Activated CD8-positive, alpha-beta memory T cell treated with anti-CD3 and anti-CD28 coated beads, Interleukin-2, amount 10 ng/mL, durations not matched to agents 7 days and 5 days (primary cell): ENCODE measurements at regions not wholly inside any gene's neighbourhood (a gene's known extent, or its start where the extent isn't known, plus 50 kb on each side); places are given as distances from the start of the nearest gene placed in this dataset.
"Not testable (repeated sequence)": the region's sequence is repeated elsewhere in the genome, so short reads cannot be mapped to it uniquely, and the experiment has no call there.

Source experiments
- ATAC-seq: fragments of 150-1000 bp; cut with Tn5 transposase; one replicate; pipeline ENCODE4 v1.10.0; 2021; ENCODE audit warnings: moderate library complexity
- CTCF ChIA-PET: fragments of 350-600 bp; sonication (Branson Sonifier 250); formaldehyde crosslinking; loops from one replicate; lab custom pipeline; 2021; ENCODE audit warnings: antibody characterized with exemption; lab: Charles Lee
- DNase-seq: peaks from one replicate; pipeline ENCODE4 v3.0.0-alpha.2; 2020
- H3K27ac Mint-ChIP-seq: one replicate; pipeline ENCODE4 v1.8.0; 2021; ENCODE audit warnings: mild to moderate bottlenecking, mixed read lengths
- H3K27me3 Mint-ChIP-seq: one replicate; pipeline ENCODE4 v1.8.0; 2021; ENCODE audit warnings: mixed read lengths
- H3K36me3 Mint-ChIP-seq: one replicate; pipeline ENCODE4 v1.8.0; 2021; ENCODE audit warnings: mild to moderate bottlenecking, mixed read lengths
- H3K4me1 Mint-ChIP-seq: one replicate; pipeline ENCODE4 v1.8.0; 2021; ENCODE audit warnings: mixed read lengths
- H3K4me3 Mint-ChIP-seq: one replicate; pipeline ENCODE4 v1.8.0; 2021; ENCODE audit warnings: mild to moderate bottlenecking, moderate library complexity, mixed read lengths
- H3K9me3 Mint-ChIP-seq: one replicate; pipeline ENCODE4 v1.8.0; 2022; ENCODE audit warnings: low read depth, mixed read lengths

DNA sequence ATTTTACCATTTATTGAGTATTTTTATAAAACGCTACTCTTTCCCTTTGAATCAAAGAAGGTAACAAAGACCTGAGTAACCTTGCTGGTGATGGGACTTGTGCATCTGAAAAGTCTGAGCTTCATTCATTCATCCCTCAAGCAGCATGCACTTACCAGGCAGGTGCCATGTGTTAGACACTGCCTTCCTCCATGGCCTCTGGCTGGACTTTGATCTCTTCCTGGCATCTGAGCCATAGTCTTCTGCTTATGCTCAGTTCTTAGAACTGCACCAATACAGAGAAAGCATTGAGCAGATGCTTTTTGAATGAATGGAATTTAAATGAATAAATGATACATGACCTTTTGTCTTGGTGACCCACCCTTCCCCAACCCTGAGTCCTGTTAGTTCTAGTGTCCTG, 251.4 kb upstream of the COPS8 start:
- H3K9me3 Mint-ChIP-seq: no peaks in the 10 kb centered on the region
- H3K36me3 Mint-ChIP-seq: no peaks in the 10 kb centered on the region
- H3K27ac Mint-ChIP-seq: no peak overlapping the region
- H3K4me1 Mint-ChIP-seq: no peaks in the 10 kb centered on the region
- CTCF ChIA-PET: no interaction called here
- ATAC-seq: no peak
- no peak overlapping the region for H3K4me3 Mint-ChIP-seq
- no peak for DNase-seq
- H3K27me3 Mint-ChIP-seq: peaks cover 9% of the 10 kb centered on the region

DNA sequence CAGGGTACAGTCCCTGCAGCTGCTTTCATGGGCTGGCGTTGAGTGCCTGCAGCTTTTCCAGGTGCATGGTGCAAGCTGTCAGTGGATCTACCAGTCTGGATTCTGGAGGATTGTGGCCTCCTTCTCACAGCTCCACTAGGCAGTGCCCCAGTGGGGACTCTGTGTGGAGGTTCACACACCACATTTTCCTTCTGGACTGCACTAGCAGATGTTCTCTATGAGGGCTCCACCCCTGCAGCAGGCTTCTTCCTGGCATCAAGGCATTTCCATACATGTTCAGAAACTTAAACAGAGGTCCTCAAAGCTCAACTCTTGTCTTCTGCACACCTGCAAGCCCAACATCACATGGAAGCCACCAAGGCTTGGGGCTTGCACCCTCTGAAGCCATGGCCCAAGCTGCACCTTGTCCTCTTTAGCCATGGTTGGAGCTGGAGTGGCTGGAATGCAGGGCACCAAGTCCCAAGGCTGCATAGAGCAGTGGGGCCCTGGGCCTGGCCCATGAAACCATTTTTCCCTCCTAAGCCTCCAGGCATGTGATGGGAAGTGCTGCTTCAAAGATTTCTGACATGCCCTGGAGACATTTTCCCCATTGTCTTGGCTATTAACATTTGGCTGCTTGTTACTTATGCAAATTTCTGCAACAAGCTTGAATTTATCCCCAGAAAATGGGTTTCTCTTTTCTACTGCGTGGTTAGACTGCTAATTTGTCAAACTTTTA, 250.2 kb upstream of the COPS8 start:
- H3K4me1 Mint-ChIP-seq: no peaks in the 10 kb centered on the region
- CTCF ChIA-PET: no interaction called here
- no peak for ATAC-seq
- no peak overlapping the region for H3K4me3 Mint-ChIP-seq
- H3K9me3 Mint-ChIP-seq: no peaks in the 10 kb centered on the region
- peaks cover 9% of the 10 kb centered on the region for H3K27me3 Mint-ChIP-seq
- no peak overlapping the region for H3K27ac Mint-ChIP-seq
- no peak for DNase-seq
- no peaks in the 10 kb centered on the region for H3K36me3 Mint-ChIP-seq

- H3K27me3 Mint-ChIP-seq, CTCF ChIA-PET, H3K4me1 Mint-ChIP-seq, DNase-seq, H3K36me3 Mint-ChIP-seq, H3K9me3 Mint-ChIP-seq, ATAC-seq, H3K4me3 Mint-ChIP-seq, H3K27ac Mint-ChIP-seq: not testable (repeated sequence)
Observed at GRCh38 chr2:236836028-236836427, 249.7 kb upstream of the COPS8 start.

- CTCF ChIA-PET: no interaction called here
- ATAC-seq (no peak), DNase-seq (no peak)
- H3K4me1 Mint-ChIP-seq: no peaks in the 10 kb centered on the region
- no peaks in the 10 kb centered on the region for H3K36me3 Mint-ChIP-seq
- H3K9me3 Mint-ChIP-seq: no peaks in the 10 kb centered on the region
- H3K27ac Mint-ChIP-seq: no peak overlapping the region
- H3K27me3 Mint-ChIP-seq: peaks cover 3% of the 10 kb centered on the region
- H3K4me3 Mint-ChIP-seq: no peak overlapping the region
Observed at GRCh38 chr2:236840215-236840614, 245.5 kb upstream of the COPS8 start.

DNA sequence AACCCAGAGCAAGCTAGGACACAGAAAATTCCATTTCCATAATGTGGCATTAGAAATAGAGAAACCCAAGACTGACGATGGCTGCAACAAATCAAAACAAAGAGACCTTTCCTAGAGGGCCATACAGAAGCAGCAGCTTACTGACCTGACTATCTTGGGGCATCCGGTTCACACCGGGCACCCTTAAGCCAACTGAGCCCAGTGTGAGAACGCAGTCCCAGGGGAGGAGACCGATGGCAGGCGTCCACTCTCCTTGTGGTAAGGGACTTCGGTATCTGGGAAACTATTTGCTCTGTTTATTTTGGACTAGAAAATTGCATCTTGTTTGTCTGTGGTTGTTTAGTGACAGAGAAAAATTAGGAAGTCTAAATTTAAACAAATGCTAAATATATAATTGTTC, 244.8 kb upstream of the COPS8 start:
- H3K27ac Mint-ChIP-seq: no peak overlapping the region
- peaks cover 3% of the 10 kb centered on the region for H3K27me3 Mint-ChIP-seq
- no peaks in the 10 kb centered on the region for H3K4me1 Mint-ChIP-seq
- H3K4me3 Mint-ChIP-seq: no peak overlapping the region
- H3K36me3 Mint-ChIP-seq: no peaks in the 10 kb centered on the region
- CTCF ChIA-PET: no interaction called here
- no peaks in the 10 kb centered on the region for H3K9me3 Mint-ChIP-seq
- DNase-seq: no peak
- no peak for ATAC-seq

DNA sequence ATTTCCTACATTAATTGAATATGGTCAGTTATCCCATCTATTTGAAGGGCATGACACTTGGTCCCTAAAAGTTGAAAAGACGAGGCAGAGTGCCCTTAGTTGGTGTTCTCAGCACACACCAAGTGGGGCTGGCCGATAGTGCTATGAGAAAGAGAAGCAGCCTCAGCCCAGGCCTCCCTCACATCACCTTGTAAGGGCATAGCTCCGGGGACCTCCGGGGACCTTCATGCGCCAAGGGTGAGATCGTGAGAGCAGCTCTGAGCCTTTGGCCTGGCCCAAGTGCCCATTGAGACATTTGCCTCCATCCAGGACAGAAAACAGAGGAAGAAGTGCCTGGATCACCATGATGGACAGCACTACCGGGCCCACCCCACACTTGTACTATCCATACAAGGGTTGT, 244.3 kb upstream of the COPS8 start:
- Mint-ChIP-seq H3K4me1 (no peaks in the 10 kb centered on the region), H3K27me3 (no peaks in the 10 kb centered on the region), H3K9me3 (no peaks in the 10 kb centered on the region), H3K27ac (no peak overlapping the region), H3K4me3 (no peak overlapping the region), H3K36me3 (no peaks in the 10 kb centered on the region)
- ATAC-seq: no peak
- DNase-seq: no peak
- CTCF ChIA-PET: no interaction called here

DNA sequence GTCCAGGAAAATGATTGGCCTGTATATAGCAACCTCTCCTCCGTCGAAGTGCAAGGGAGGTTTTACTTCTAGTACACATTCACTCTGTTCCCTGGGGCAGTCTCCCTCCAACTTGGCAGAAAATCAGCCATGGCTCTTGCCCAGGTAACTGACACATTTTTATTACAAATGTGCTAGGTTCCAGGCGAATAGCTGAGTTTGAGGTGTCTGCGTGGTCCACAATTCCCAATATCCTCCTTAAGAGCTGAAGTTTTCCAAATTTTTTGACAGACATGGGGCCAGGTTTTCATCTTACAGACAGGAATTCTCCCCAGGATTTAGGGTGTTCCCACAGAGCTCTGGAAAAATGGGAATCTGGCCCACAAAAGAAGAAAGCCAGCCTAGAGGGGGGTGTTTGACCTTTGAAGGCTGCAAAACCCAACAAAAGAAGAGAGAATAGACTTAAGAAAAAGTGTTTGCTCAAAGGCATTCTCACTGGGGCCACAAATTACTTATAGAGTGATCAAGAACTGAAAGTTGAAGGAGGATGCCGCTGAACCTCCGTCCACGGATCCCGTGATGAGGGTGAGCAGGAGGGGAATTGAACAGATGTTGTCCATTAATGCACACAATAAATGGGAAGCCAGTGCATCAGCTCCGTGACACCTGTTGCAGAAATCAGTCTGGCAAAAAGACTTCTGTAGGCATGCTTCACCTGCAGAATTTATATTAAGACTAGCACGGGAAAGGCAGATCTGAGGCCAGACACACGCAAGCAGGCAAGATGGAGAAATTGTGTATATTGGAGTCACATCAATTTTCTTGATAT, 242.3 kb upstream of the COPS8 start:
- H3K9me3 Mint-ChIP-seq: no peaks in the 10 kb centered on the region
- H3K4me3 Mint-ChIP-seq: no peak overlapping the region
- H3K4me1 Mint-ChIP-seq: no peaks in the 10 kb centered on the region
- H3K36me3 Mint-ChIP-seq: no peaks in the 10 kb centered on the region
- ATAC-seq (no peak), DNase-seq (no peak)
- no peak overlapping the region for H3K27ac Mint-ChIP-seq
- H3K27me3 Mint-ChIP-seq: no peaks in the 10 kb centered on the region
- CTCF ChIA-PET: no interaction called here

DNA sequence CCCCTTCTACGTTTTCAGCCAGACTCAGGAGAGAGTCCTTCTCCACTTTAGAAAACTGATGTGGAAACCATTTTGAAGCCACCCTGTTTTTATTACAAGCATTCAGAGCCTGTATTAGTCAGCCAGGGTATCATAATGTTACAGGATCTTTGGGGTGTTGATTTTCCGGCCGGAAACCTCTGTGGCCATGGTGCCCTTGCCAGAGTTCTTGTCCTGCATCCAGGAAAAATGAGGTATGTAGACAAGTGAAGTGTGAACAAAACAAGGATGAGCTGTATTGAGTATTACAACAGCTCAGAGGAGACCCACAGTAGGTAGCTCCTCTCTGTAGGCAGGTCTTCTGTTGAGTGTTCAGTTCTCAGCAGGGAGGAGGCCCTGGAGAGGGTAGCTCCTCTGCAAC, 241.0 kb upstream of the COPS8 start:
- Mint-ChIP-seq H3K4me1 (no peaks in the 10 kb centered on the region), H3K4me3 (no peak overlapping the region), H3K27ac (no peak overlapping the region), H3K9me3 (no peaks in the 10 kb centered on the region), H3K36me3 (no peaks in the 10 kb centered on the region), H3K27me3 (no peaks in the 10 kb centered on the region)
- ATAC-seq (no peak), DNase-seq (no peak)
- CTCF ChIA-PET: no interaction called here

DNA sequence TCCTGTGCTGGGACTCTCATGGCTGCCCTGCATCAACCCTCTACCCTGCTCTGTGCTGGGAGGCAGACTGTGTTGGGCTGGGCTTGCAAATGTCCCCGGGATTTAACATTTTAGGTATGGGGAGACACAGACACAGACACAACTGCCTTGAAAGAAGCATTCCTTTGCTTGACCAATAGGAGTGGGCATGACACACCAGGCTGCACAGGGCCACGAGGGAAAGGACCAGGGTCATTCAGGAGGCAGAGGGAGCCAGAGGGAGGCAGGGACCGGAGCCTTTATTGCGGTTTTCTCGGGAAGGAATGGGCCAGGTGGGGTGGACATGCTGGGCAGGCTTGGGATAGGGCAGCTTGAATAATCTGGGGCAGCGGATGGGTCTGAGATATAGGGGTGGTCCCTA, 238.7 kb upstream of the COPS8 start:
- Mint-ChIP-seq H3K4me3 (no peak overlapping the region), H3K4me1 (no peaks in the 10 kb centered on the region), H3K36me3 (no peaks in the 10 kb centered on the region), H3K9me3 (no peaks in the 10 kb centered on the region), H3K27ac (no peak overlapping the region), H3K27me3 (no peaks in the 10 kb centered on the region)
- CTCF ChIA-PET: no interaction called here
- DNase-seq (no peak), ATAC-seq (no peak)

DNA sequence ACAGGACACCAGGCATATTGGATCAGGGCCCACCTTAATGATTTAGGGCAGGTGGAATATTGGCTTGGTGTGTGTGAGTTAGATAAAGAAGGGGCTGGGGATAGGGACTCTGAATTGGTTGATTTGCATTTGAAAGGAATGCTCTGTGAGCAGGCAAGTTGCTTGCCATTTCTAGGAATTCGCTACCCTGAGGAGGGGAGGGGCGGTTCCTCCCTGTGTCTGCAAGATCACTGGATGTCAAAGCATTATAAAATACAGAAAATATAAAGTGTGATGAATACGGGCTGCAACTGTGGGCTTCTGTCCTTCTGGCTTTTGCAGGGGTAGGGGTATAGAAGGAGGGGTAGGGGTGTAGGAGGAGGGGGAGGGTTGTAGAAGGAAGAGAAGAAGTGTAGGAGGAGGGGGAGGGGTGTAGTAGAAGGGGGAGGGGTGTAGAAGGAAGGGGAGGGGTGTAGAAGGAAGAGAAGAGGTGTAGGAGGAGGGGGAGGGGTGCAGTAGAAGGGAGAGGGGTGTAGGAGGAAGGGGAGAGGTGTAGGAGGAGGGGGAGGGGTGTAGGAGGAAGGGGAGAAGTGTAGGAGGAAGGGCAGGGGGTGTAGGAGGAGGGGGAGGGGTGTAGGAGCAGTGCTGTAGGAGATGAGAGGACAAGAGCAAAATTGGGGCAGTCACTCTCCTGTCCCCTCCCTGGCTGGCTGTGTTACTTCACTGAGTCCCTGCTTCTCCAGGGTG, 238.0 kb upstream of the COPS8 start:
- no peaks in the 10 kb centered on the region for H3K4me1 Mint-ChIP-seq

GRCh38 chr2:236848501-236848900, 237.2 kb upstream of the COPS8 start:
- no peaks in the 10 kb centered on the region for H3K9me3 Mint-ChIP-seq

More for the DNA sequence above, 238.0 kb upstream of the COPS8 start:
- no peak overlapping the region for H3K4me3 Mint-ChIP-seq
- H3K9me3 Mint-ChIP-seq: no peaks in the 10 kb centered on the region
- no peak overlapping the region for H3K27ac Mint-ChIP-seq
- no peak for DNase-seq
- ATAC-seq: no peak
- H3K27me3 Mint-ChIP-seq: no peaks in the 10 kb centered on the region
- no peaks in the 10 kb centered on the region for H3K36me3 Mint-ChIP-seq
- CTCF ChIA-PET: no interaction called here

GRCh38 chr2:236849508-236849907, 236.2 kb upstream of the COPS8 start:
- ATAC-seq: no peak
- DNase-seq: no peak
- Mint-ChIP-seq H3K4me3 (no peak overlapping the region), H3K27me3 (no peaks in the 10 kb centered on the region), H3K36me3 (no peaks in the 10 kb centered on the region), H3K4me1 (no peaks in the 10 kb centered on the region), H3K9me3 (no peaks in the 10 kb centered on the region), H3K27ac (no peak overlapping the region)
- CTCF ChIA-PET: no interaction called here

More at GRCh38 chr2:236848501-236848900, 237.2 kb upstream of the COPS8 start:
- ATAC-seq: no peak
- H3K4me3 Mint-ChIP-seq: no peak overlapping the region
- no peaks in the 10 kb centered on the region for H3K36me3 Mint-ChIP-seq
- H3K4me1 Mint-ChIP-seq: no peaks in the 10 kb centered on the region
- H3K27ac Mint-ChIP-seq: no peak overlapping the region
- H3K27me3 Mint-ChIP-seq: no peaks in the 10 kb centered on the region
- DNase-seq: no peak
- CTCF ChIA-PET: no interaction called here

DNA sequence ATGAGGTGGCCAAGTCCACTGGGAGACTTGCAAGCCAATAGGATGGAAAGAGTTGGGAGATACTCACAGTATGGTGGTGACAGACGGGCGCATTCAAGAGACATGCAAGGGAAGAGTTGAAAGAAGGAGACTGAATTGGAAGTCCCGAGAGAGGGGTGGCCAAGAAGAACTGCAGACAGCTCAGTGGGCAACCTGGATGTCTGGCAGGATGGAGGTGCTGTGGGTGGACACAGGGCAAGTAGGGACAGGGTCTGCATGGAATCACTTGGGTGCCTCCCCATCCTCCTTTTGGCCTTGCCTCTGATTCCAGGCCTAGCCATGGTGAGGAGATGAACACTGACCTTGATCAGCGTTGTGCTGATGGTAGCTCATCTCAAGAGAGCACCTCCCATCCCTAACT, 235.7 kb upstream of the COPS8 start:
- Mint-ChIP-seq H3K4me3 (no peak overlapping the region), H3K27me3 (no peaks in the 10 kb centered on the region), H3K27ac (no peak overlapping the region), H3K9me3 (no peaks in the 10 kb centered on the region), H3K36me3 (no peaks in the 10 kb centered on the region), H3K4me1 (no peaks in the 10 kb centered on the region)
- DNase-seq (no peak), ATAC-seq (no peak)
- CTCF ChIA-PET: no interaction called here

DNA sequence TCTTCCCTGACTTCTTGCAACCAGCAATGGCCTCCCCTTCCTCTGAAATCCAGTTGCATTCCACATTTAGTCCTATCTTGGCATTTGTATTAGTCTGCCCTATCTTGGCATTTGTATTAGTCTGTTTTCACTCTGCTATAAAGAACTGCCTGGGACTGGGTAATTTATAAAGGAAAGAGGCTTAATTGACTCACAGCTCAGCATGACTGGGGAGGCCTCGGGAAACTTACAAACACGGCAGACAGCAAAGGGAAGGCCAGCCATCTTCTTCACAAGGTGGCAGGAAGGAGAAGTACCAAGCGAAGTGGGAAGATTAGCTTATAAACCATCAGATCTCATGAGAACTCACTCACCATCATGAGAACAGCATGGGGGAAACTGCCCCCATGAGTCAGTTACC, 234.5 kb upstream of the COPS8 start:
- DNase-seq: no peak
- H3K36me3 Mint-ChIP-seq: no peaks in the 10 kb centered on the region
- no peaks in the 10 kb centered on the region for H3K27me3 Mint-ChIP-seq
- CTCF ChIA-PET: no interaction called here
- no peaks in the 10 kb centered on the region for H3K4me1 Mint-ChIP-seq
- H3K4me3 Mint-ChIP-seq: no peak overlapping the region
- H3K27ac Mint-ChIP-seq: no peak overlapping the region
- no peak for ATAC-seq
- no peaks in the 10 kb centered on the region for H3K9me3 Mint-ChIP-seq
